ENCODE measurements at regions not wholly inside any gene's neighbourhood (a gene's known extent, or its start where the extent isn't known, plus 50 kb on each side); places are given as distances from the start of the nearest gene placed in this dataset.

DNA sequence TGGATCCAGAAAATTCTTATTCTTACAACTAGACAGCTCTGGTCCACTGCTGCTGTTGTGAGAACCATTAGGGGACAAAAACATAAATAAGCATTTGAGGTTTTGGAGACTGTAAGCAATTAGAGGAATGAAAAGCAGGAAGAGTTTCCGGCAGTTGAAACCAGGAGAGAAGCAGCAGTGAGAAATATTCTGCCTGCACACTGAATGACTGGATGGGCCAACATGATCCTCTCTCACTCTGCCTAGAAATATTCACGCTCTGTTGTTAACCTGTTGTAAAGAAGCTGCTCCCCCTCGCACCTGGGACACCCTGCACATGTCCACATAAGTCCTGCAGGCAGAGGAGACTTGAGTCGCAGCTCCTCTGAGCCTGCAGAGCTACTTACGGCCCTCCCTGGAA is 60.4 kb upstream of the RNF152 start:
- 89 to 90% methylated on average over 5 of the region's 5 CpGs for WGBS, 2 donors
- FAIRE-seq (no peak), ATAC-seq (no peak), DNase-seq (no peak)
- no peak overlapping the region for H3K4me3 ChIP-seq
- no peaks in the 10 kb centered on the region for H3K27me3 ChIP-seq
- intact Hi-C loops (cut with DNase I) = no loop called here
- TF ChIP-seq, protein P1, sequence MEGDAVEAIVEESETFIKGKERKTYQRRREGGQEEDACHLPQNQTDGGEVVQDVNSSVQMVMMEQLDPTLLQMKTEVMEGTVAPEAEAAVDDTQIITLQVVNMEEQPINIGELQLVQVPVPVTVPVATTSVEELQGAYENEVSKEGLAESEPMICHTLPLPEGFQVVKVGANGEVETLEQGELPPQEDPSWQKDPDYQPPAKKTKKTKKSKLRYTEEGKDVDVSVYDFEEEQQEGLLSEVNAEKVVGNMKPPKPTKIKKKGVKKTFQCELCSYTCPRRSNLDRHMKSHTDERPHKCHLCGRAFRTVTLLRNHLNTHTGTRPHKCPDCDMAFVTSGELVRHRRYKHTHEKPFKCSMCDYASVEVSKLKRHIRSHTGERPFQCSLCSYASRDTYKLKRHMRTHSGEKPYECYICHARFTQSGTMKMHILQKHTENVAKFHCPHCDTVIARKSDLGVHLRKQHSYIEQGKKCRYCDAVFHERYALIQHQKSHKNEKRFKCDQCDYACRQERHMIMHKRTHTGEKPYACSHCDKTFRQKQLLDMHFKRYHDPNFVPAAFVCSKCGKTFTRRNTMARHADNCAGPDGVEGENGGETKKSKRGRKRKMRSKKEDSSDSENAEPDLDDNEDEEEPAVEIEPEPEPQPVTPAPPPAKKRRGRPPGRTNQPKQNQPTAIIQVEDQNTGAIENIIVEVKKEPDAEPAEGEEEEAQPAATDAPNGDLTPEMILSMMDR (IDR thresholded peaks at IDR 0.05) = no peak
- H3K36me3 ChIP-seq = no peaks in the 10 kb centered on the region
- H3K9me3 ChIP-seq = no peaks in the 10 kb centered on the region
- H3K4me1 ChIP-seq = no peaks in the 10 kb centered on the region
- no peak overlapping the region for H3K27ac ChIP-seq

DNA sequence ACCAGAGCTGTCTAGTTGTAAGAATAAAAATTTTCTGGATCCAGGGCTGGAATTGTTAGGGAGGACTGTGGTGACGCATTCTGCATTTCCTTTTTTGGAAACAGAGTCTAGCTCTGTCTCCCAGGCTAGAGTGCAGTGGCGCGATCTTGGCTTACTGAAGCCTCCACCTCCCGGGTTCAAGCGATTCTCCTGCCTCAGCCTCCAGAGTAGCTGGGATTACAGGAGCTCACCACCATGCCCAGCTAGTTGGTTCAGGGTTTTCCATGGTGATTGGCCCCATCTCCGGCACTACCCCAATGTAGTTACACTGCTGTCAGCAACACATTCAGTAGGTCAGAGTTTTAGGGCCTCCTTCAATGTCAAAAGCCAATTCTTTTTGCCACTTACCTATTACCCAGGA is 58.6 kb upstream of the RNF152 start:
- no peak overlapping the region for H3K27ac ChIP-seq
- intact Hi-C loops (cut with DNase I) = no loop called here

DNA sequence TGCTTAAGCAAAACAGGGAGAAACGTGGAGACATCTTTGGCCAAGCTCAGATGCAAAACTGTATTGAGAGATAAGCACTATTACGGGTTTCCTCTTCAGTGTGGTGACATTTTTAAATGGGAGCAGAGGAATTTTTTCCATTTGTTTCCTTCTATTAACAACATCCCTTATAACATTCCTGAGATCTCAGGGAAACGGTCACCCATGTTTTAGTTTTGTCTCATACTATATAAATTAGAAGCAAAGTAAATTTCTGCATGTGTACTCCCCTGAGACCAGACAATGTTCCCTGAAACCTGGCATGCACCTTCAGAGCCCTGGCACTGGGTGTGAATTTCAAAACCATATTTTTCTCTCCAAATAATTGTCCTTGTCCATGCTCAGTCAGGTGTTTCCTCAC is 57.6 kb upstream of the RNF152 start:
- no peaks in the 10 kb centered on the region for H3K36me3 ChIP-seq
- H3K27ac ChIP-seq = no peak overlapping the region
- H3K27me3 ChIP-seq = no peaks in the 10 kb centered on the region
- ATAC-seq (no peak), FAIRE-seq (no peak), DNase-seq (no peak)
- WGBS, 2 donors = 66 to 74% methylated on average over 3 of the region's 3 CpGs
- no peaks in the 10 kb centered on the region for H3K9me3 ChIP-seq
- intact Hi-C loops (cut with DNase I) = no loop called here
- no peak overlapping the region for H3K4me3 ChIP-seq
- TF ChIP-seq, protein P1 (IDR thresholded peaks at IDR 0.05) = no peak
- no peaks in the 10 kb centered on the region for H3K4me1 ChIP-seq

More for the DNA sequence above, 58.6 kb upstream of the RNF152 start:
- Histone ChIP-seq H3K27me3 (no peaks in the 10 kb centered on the region), H3K36me3 (no peaks in the 10 kb centered on the region), H3K4me1 (no peaks in the 10 kb centered on the region), H3K4me3 (no peak overlapping the region), H3K9me3 (no peaks in the 10 kb centered on the region)
- FAIRE-seq (no peak), DNase-seq (no peak), ATAC-seq (no peak)
- TF ChIP-seq, protein P1 (IDR thresholded peaks at IDR 0.05) = no peak
- 94 to 97% methylated on average over 6 of the region's 6 CpGs for WGBS, 2 donors

DNA sequence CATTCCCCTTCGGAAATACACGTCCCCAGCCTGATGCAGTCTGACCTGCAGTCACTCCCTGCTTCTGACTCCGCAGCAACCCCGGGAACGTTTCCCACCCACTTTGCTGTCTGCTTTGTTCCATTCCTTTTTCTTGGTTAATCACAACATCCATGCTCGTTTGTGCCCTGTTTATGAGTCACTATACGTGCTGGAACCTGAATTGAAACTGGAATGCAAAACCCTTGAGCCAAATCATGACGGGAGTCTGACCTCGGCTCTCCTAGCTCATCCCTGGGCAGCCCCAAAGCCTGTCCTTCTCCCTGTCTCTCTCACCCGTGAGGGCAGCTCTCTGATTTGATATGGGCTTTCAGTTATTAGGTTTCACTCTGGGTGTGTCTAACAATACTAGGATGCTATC is 57.1 kb upstream of the RNF152 start:
- FAIRE-seq (no peak), ATAC-seq (no peak), DNase-seq (no peak)
- Histone ChIP-seq H3K27ac (no peak overlapping the region), H3K4me1 (no peaks in the 10 kb centered on the region), H3K36me3 (no peaks in the 10 kb centered on the region), H3K4me3 (no peak overlapping the region), H3K9me3 (no peaks in the 10 kb centered on the region), H3K27me3 (no peaks in the 10 kb centered on the region)
- WGBS, 2 donors = 74% methylated on average over 10 of the region's 10 CpGs
- TF ChIP-seq, protein P1 (IDR thresholded peaks at IDR 0.05) = no peak
- intact Hi-C loops (cut with DNase I) = no loop called here

DNA sequence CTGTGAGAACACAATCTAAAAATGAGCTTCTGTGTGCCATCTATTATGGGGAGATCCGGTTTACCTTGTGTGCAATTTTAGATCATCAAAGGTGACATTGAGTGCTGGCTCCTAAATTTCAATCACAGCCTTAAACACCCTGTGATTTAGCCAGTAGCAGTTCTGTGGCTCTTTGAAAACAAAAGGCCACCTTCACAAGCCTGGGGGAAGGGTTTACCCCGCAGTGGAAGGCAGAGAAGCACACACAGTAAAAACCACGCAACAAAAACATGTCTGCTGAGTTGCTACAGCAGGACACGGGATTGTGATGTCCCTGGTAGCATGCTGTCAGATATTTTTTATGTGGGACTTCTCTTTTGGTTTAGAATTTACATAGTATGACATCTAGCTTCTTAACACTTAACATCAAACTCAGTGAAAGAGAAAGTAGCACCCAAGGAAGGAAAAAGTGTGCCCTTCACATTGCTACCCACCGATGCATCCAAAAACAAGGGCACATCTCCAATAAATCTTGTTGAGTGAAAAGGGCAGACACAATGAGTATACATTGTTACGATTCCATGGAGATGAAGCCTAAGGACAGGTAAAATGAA is 56.1 kb upstream of the RNF152 start:
- no peak for FAIRE-seq
- WGBS, 2 donors = 75 to 87% methylated on average over 6 of the region's 6 CpGs
- TF ChIP-seq, protein P1 (IDR thresholded peaks at IDR 0.05) = no peak
- DNase-seq = no peak
- Histone ChIP-seq H3K36me3 (no peaks in the 10 kb centered on the region), H3K27me3 (no peaks in the 10 kb centered on the region), H3K9me3 (no peaks in the 10 kb centered on the region), H3K4me1 (no peaks in the 10 kb centered on the region), H3K4me3 (no peak overlapping the region), H3K27ac (no peak overlapping the region)
- no peak for ATAC-seq
- intact Hi-C loops (cut with DNase I) = no loop called here
